Adipocyte (in vitro differentiated cells): ENCODE measurements at regions not wholly inside any gene's neighbourhood (a gene's known extent, or its start where the extent isn't known, plus 50 kb on each side); places are given as distances from the start of the nearest gene placed in this dataset.
"Not testable (repeated sequence)": the region's sequence is repeated elsewhere in the genome, so short reads cannot be mapped to it uniquely, and the experiment has no call there.

ENCODE experiments used
- DNase-seq: peaks from one replicate; pipeline ENCODE4 v3.0.0-alpha.2; 2015; ENCODE audit warnings: low read depth
- H3K27me3 ChIP-seq: replicated peaks from 2 replicates; pipeline ENCODE4 v1.7.0; 2013; ENCODE audit warnings: mild to moderate bottlenecking, low read length, moderate library complexity; ENCODE audit not compliant: control insufficient read depth, insufficient read depth
- H3K36me3 ChIP-seq: 2 replicates; pipeline ENCODE4 v1.7.0; 2013; ENCODE audit warnings: low read length, mild to moderate bottlenecking, moderate library complexity; ENCODE audit not compliant: control insufficient read depth, insufficient read depth, severe bottlenecking
- H3K4me1 ChIP-seq: 2 replicates; pipeline ENCODE4 v1.7.0; 2013; ENCODE audit warnings: mild to moderate bottlenecking, low read length, moderate library complexity; ENCODE audit not compliant: control insufficient read depth, insufficient read depth
- H3K4me3 ChIP-seq: 2 replicates; pipeline ENCODE4 v1.7.0; 2013; ENCODE audit warnings: mild to moderate bottlenecking, low read length, moderate library complexity
- H3K9ac ChIP-seq: 2 replicates; pipeline ENCODE4 v1.7.0; 2013; ENCODE audit warnings: mild to moderate bottlenecking, low read length, moderate library complexity
- H3K9me3 ChIP-seq: 2 replicates; pipeline ENCODE4 v1.7.0; 2013; ENCODE audit warnings: mild to moderate bottlenecking, low read length, moderate library complexity; ENCODE audit not compliant: control insufficient read depth

- no peaks in the 10 kb centered on the region for H3K36me3 ChIP-seq
- no peaks in the 10 kb centered on the region for H3K4me1 ChIP-seq
- H3K4me3 ChIP-seq = no peak overlapping the region
- H3K9ac ChIP-seq = no peak overlapping the region
- H3K27me3 ChIP-seq = no peaks in the 10 kb centered on the region
- DNase-seq = no peak
- peaks cover 3% of the 10 kb centered on the region for H3K9me3 ChIP-seq
These were observed 144.3 kb upstream of the GK2 start for GRCh38 chr4:79552311-79552710.

- H3K9ac ChIP-seq = no peak overlapping the region
These were observed 143.5 kb upstream of the GK2 start for GRCh38 chr4:79551555-79551954.

GRCh38 chr4:79547851-79548250 lies 139.8 kb upstream of the GK2 start:
- Histone ChIP-seq H3K4me1 (no peaks in the 10 kb centered on the region), H3K9ac (no peak overlapping the region), H3K9me3 (peaks cover 3% of the 10 kb centered on the region), H3K36me3 (no peaks in the 10 kb centered on the region), H3K27me3 (no peaks in the 10 kb centered on the region), H3K4me3 (no peak overlapping the region)
- no peak for DNase-seq

More at GRCh38 chr4:79551555-79551954, 143.5 kb upstream of the GK2 start:
- no peak overlapping the region for H3K4me3 ChIP-seq
- DNase-seq = no peak
- no peaks in the 10 kb centered on the region for H3K4me1 ChIP-seq
- H3K36me3 ChIP-seq = no peaks in the 10 kb centered on the region
- no peaks in the 10 kb centered on the region for H3K27me3 ChIP-seq
- peaks cover 3% of the 10 kb centered on the region for H3K9me3 ChIP-seq

GRCh38 chr4:79545292-79545691 lies 137.3 kb upstream of the GK2 start:
- DNase-seq, H3K4me1 ChIP-seq, H3K4me3 ChIP-seq, H3K9ac ChIP-seq, H3K27me3 ChIP-seq, H3K36me3 ChIP-seq, H3K9me3 ChIP-seq: not testable (repeated sequence)

GRCh38 chr4:79540143-79540542 lies 132.1 kb upstream of the GK2 start:
- no peak for DNase-seq

GRCh38 chr4:79535516-79535915 lies 127.5 kb upstream of the GK2 start:
- Histone ChIP-seq H3K4me1 (no peaks in the 10 kb centered on the region), H3K27me3 (no peaks in the 10 kb centered on the region), H3K36me3 (no peaks in the 10 kb centered on the region), H3K4me3 (no peak overlapping the region), H3K9ac (no peak overlapping the region), H3K9me3 (no peaks in the 10 kb centered on the region)
- DNase-seq = no peak

More at GRCh38 chr4:79540143-79540542, 132.1 kb upstream of the GK2 start:
- no peaks in the 10 kb centered on the region for H3K9me3 ChIP-seq
- no peaks in the 10 kb centered on the region for H3K36me3 ChIP-seq
- H3K9ac ChIP-seq = no peak overlapping the region
- no peaks in the 10 kb centered on the region for H3K4me1 ChIP-seq
- no peak overlapping the region for H3K4me3 ChIP-seq
- no peaks in the 10 kb centered on the region for H3K27me3 ChIP-seq

- H3K36me3 ChIP-seq = no peaks in the 10 kb centered on the region
- H3K4me1 ChIP-seq = no peaks in the 10 kb centered on the region
- H3K9ac ChIP-seq = no peak overlapping the region
- H3K4me3 ChIP-seq = no peak overlapping the region
- H3K9me3 ChIP-seq = peaks cover 3% of the 10 kb centered on the region
- no peaks in the 10 kb centered on the region for H3K27me3 ChIP-seq
- DNase-seq = no peak
These were observed 120.2 kb upstream of the GK2 start for GRCh38 chr4:79528241-79528706.

- DNase-seq = no peak
- no peak overlapping the region for H3K4me3 ChIP-seq
- H3K36me3 ChIP-seq = no peaks in the 10 kb centered on the region
- no peaks in the 10 kb centered on the region for H3K27me3 ChIP-seq
- no peak overlapping the region for H3K9ac ChIP-seq
- H3K4me1 ChIP-seq = no peaks in the 10 kb centered on the region
- peaks cover 3% of the 10 kb centered on the region for H3K9me3 ChIP-seq
These were observed 118.9 kb upstream of the GK2 start for GRCh38 chr4:79526641-79527565.

- no peaks in the 10 kb centered on the region for H3K27me3 ChIP-seq
- DNase-seq = no peak
- no peak overlapping the region for H3K4me3 ChIP-seq
- H3K9me3 ChIP-seq = no peaks in the 10 kb centered on the region
- H3K4me1 ChIP-seq = peaks cover 7% of the 10 kb centered on the region
- H3K36me3 ChIP-seq = no peaks in the 10 kb centered on the region
- H3K9ac ChIP-seq = no peak overlapping the region
These were observed 108.1 kb upstream of the GK2 start for GRCh38 chr4:79516114-79516513.

- Histone ChIP-seq H3K9me3 (no peaks in the 10 kb centered on the region), H3K4me1 (peaks cover 7% of the 10 kb centered on the region), H3K9ac (peak overlapping the region; percentile 53), H3K4me3 (peak overlapping the region; percentile 62), H3K36me3 (no peaks in the 10 kb centered on the region), H3K27me3 (no peaks in the 10 kb centered on the region)
- DNase-seq = no peak
These were observed 106.7 kb upstream of the GK2 start for GRCh38 chr4:79514621-79515329.

GRCh38 chr4:79513576-79513975 lies 105.5 kb upstream of the GK2 start:
- no peaks in the 10 kb centered on the region for H3K9me3 ChIP-seq
- no peak for DNase-seq
- no peak overlapping the region for H3K9ac ChIP-seq
- no peaks in the 10 kb centered on the region for H3K36me3 ChIP-seq
- no peak overlapping the region for H3K4me3 ChIP-seq
- H3K27me3 ChIP-seq = no peaks in the 10 kb centered on the region
- peaks cover 7% of the 10 kb centered on the region for H3K4me1 ChIP-seq
